GM18499 (cell line): ENCODE measurements at regions not wholly inside any gene's neighbourhood (a gene's known extent, or its start where the extent isn't known, plus 50 kb on each side); places are given as distances from the start of the nearest gene placed in this dataset.

Source experiments
- ATAC-seq: cut with Tn5 transposase; IDR thresholded peaks from one replicate; pipeline ENCODE4 v1.9.1; 2021; ENCODE audit warnings: moderate number of reproducible peaks; ENCODE audit not compliant: insufficient read depth, unreplicated experiment

DNA sequence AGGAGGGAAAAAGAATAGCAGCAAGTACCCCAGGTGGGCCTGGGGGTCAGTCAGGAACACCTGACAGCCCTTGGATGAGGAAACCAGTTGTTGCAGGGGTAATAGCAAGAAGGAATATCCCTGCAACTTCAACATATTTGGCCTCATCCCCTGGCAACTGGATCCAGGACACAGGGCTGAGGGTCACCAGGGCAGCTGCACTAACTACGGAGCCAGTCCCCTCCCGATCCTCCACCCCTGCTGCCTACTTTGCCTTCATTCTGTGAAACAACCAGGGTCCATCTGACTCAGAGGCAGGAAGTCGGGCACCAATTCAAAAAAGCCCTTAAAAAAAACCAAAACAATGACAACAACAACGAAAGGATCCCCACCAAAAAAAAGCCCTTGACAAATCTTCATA, 52.9 kb downstream of the FRMPD3 start:
- no peak for ATAC-seq

DNA sequence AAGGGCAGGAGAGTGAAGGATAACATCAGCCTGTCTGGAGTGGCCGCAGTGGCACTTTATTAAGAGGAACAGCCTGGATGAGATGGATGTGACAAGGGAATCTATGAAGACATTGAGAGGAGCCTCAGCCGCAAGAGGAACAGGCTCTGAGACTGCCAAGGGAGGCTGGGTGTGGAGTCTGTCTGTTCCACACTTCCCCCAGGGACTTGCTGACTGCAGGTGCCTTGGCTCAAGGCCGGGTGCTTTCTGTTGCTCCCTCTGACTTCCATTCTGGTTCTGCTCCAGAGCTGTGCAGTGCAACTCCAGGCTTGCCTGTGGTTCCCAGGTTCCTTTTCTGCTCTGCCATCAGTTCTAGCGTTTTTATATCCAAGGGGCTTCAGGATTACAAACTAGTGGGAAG, 54.6 kb downstream of the FRMPD3 start:
- no peak for ATAC-seq

DNA sequence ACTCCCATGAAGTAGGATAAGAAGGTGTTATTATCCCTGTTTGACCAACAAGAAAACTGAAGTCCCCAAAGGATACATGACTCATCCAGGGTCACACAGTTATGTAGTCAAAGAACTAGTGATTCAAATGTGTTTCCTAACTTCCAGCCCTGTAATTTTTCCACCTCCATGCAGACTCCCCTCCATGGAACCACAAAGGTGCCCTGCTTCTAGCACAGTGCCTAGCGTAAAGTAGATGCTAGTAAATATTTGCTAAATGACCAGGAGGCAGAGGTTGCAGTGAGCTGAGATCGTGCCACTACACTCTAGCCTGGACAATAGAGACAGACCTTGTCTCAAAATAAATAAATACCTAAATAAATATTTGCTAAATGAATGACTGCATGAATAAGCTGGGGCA, 55.8 kb downstream of the FRMPD3 start:
- no peak for ATAC-seq

DNA sequence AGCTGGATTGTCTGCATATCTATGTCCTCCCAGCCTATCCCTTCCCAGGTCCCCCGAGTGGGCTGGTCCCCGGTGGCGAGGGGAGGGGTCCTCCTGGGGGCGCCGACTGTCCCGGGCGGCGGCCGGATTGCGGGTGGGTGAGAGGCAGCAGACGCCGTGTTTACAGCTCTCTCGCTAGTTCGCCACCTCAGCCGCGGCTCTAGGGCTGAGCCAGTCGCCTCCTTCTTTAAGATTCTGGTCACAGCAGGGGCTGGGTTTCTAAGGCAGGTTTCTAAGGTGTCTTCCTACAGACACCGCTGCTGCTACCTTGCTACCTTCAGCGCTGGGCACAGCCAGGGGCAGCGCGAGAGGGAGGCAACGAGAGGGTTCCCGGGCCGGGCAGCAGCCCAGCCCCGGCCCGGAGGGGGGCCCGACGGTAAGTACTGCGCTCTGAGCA, 57.2 kb downstream of the FRMPD3 start:
- no peak for ATAC-seq

DNA sequence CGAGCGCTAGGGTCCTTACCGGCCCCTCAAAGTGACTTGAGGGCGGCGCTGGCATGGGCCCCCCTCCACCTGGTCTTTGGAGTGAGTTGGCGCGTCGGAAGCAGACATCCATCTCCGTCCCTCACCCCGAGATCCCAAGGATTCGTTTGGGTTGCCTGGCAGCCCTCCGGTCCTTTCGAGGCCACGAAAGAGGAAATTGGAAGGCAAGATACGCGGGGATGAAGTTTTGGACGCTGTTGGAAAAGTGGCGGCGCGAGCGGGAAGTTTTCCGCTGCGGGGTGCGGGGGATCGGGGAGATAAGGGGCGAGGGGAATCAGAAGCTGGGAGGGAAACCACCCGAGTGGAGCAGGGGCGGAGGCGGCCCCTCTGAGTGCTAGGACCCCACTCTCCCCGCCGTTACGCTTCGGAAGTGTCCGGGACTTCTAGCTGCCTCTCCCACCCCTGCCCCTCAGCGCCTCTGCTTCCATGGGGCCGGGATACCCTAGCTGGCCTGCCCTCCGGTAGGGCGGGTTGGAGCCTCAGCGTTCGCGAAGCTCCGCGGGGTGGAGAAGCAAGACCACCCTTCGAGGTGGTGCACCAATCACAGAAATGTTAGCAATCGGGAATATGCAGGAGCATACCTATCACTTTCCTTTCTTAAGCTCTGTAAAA, 57.8 kb downstream of the FRMPD3 start:
- no peak for ATAC-seq

DNA sequence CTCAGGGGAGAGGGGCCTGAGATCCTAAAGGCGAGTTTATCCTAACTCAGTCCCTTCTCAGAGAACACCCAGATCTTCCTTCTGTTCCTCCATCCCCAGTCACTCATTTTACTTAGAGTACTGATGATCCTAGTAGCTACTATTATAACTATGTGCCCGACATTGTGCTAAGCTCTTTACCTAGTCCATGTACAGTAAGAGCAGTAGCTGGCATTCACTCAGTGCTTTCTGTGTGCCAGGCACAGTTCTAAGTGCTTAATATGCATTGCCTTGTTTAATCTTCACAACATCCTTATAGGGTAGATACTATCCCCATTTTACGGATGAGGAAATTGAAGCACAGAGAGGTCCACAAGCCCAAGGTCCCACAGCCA, 58.3 kb downstream of the FRMPD3 start:
- ATAC-seq, result no peak

DNA sequence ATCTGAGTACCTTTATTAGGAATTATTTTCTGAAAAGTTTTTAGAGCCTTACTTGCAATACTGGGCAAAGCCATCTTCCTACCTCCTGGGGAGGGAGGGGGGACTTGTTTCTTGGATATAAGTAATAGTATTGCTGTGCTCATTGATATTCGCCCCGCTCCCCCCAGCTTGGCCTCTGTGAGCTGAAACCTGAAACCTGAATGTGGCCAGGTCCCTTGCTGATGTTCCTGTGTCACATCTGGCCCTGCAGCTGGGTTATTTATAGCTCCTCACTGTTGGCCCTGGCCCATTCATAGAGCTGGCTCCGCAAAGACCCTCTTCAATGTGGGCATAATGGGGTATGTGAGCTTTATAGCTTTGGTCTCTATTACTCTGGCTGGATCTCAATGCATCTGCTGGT, 59.5 kb downstream of the FRMPD3 start:
- no peak for ATAC-seq

DNA sequence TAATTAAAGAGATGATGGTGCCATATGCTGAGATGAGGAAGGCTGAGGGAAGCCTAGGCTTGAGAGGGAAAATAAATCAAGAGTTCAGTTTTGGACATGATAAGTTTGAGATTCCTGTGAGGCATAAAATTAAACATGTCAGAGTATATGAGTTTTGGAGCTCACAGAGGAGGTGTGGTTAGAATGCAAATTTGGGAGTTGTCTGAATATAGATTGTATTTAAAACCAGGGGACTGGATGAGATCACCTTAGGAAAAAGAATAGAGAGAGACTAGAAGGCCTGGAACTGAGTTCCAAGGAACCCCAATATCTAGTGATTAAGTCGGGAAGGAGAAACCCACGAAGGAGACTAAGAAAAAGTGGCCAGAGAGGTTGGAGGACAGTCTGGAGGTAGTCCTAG, 65.5 kb downstream of the FRMPD3 start:
- ATAC-seq, result no peak

DNA sequence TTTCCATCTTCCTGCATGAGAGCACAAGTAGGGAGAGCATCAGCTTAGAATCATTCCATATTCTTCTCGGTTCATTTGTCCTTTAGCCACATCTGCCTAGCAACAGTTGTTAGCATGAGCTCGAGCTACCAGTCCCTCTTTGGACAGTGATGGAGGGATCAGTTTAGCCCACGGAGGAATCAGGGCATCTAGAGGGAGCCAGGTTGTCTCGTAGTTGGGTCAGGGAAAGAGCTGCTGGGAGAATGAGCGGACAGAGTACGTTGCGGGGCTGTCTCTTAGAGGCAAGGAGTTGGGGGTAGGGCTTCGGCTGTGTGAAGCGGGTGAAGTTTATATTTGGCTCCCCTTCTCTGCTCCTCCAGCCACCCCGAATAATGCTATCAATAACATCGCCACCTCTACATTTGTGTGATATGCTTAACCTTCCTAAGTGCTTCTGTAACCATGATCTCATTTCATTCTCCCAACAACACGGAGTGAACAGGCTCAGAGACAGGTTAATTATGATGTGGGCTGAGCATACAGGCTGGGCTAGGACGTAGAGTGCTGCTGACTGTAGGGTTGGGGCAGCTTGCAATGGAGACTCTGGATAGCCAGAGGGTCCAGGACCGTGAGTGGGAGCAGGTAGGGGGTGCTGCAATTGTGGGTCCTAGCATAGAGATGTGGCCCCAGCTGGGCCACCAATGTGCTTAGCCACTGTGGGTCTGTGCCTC, 72.6 kb downstream of the FRMPD3 start:
- ATAC-seq, result no peak

DNA sequence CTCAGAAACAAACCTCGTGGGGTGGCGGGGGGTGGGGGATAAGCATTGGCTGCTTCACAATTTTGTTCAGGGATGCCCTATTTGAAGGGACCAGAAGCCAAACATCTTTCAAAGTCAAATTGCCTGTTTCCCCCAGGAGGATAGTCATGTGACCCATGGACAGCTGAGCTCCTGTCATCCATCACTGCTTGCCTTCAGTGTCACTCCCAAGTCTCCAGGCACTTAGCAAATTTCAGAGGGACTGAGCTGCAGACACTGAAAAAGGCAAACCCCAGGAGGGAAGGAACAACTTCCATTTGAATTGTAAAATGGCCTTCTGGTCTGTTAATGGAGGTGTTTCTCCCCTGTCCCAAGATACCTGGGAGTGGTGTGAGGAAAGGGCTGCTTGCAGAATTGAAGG, 73.4 kb downstream of the FRMPD3 start:
- no peak for ATAC-seq

DNA sequence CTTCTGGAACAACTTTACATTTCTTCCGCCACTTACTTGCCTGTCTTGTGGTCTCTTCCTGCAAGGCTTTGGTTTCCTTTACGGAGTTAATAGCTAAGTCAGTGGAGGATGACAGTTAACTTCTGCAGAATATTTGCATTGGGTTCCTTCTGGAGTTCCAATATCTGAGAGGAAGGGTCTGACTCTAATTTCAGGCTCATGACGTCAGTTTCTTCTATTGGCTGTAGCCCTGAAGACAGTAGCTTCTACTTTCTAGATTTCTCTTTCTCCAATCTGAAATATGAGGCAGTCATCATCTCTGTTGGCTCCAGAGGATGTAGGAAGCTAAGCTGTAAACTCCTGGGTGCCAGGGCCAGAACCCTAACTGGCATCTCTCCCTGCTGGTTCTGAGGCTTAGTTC, 76.7 kb downstream of the FRMPD3 start:
- ATAC-seq, result no peak

DNA sequence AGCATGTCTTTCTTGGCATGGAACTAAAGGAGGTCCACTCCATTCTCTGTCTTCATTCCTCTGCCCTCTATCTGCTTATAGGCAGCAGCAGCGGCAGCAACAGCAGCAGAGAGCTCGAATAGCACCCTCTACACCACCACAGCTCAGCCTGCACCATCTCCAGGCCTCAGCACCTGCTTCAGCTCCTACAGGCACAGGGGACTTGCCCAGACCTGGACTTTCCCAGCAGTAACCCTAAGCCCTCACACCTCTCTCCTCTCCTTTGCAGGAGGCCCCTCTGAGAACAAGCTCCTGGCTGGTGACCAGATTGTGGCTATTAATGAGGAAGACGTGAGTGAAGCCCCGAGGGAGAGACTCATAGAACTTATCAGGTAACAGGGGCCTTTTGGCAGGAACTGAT, 80.7 kb downstream of the FRMPD3 start:
- no peak for ATAC-seq

DNA sequence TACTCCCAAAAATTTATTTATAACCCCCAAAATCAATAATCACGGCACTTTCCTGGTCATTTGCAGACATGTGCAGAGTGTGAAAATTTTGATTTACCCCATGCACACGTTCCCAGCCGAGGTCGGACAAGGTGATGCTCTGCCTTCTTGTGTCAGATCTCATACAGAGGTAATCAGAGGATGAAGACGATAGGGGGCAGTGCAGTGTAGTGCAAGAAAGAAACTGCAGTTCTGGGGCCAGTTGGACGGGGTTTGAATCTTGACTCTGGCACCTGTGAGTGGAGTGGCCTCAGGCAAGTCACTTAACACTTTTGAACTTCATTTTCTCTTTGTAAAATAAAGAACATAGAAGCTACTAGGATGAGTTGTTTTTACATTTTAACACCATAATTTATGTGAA, 88.4 kb downstream of the FRMPD3 start:
- ATAC-seq, result no peak

DNA sequence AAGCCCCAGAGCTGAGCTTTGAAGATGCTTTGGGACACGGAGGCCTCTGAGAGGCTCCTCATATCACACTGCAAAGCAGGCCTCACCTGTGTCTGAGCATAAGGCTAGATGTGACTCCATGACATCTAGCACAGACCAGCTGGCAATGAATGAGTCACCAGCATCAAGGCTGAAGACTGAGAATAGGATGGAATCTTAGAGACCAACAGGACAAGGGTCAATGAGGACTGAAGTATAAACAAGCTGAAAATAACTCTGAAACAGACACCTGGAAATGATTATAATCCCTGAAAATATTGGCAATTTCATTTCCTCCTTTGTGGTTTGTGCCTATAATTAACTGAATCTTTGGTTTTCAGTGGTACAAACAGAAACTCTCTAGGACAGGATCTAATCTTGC, 87.1 kb upstream of the PRPS1 start:
- no peak for ATAC-seq

DNA sequence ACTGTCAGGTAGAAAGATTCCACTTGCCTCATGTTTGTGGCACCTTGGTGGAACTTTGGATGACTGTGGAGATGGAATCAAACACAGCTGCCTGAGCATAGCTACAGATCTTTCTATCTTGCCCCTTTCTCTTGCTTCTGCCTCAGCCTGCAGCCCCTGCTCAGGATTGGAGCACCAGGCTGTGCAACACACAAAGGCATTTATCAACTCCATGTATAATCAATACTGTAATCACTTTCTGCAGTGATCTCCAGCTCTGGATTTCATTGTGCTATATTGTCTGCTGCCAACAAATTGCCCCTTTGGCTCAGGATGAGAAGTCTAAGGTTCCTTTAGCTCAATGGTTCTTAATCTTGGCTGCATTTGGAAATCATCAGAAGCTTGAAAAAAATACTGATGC, 86.3 kb upstream of the PRPS1 start:
- no peak for ATAC-seq

DNA sequence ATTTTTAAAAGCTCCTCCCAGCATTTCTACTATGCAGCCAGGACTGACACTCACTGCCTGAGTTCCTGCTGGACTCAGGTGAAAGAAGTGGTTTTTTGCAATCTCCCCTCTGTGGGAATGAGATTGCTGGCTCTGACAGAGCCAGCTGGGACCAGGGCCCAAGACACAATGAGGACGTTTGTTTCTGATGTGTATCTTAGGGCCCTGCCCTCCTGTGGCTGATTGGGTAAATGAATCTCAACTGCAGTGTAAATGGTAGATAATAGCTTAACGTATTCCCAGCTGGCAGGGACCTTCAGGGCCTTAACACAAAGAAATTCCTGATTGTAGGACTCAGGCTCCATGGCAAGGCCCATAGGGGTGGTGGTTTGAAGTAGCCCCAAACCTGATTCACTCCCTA, 85.8 kb upstream of the PRPS1 start:
- ATAC-seq, result no peak

DNA sequence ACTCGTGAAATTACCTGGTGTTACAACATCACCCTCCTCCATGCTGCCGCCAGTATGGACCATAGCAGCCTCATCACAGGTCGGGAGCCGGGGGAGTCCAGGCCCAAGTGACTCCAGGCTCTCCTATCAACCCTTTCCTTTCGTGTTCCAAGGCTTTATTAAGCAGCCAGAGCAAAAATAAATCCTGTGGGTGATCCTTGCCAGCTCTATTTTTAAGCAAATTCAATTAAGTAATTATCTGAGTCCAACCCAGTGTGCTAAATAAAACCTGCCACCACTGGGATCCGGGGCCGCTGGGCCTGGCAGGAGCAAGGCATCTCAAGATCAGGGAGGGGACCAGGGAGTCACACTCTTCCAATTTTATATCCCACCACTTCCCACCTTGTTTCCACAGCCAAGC, 80.7 kb upstream of the PRPS1 start:
- ATAC-seq, result no peak

DNA sequence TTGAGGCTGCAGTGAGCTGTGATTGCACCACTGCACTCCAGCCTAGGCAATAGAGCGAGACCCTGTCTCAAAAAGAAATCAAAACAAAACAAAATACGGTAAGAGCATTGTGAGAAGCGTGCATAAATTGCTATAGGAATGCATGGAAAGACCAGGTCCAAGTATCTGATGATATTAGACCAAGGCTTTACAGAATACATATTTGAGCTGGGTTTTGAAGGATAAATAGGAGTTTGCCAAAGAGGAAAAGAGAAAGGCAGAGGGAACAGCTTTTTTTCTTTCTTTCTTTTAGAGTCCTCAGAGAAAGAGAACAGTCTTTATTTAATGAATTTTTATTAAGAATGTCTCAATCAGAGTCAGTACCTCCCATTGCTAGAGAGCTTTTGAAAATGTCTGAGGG, 79.5 kb upstream of the PRPS1 start:
- no peak for ATAC-seq

DNA sequence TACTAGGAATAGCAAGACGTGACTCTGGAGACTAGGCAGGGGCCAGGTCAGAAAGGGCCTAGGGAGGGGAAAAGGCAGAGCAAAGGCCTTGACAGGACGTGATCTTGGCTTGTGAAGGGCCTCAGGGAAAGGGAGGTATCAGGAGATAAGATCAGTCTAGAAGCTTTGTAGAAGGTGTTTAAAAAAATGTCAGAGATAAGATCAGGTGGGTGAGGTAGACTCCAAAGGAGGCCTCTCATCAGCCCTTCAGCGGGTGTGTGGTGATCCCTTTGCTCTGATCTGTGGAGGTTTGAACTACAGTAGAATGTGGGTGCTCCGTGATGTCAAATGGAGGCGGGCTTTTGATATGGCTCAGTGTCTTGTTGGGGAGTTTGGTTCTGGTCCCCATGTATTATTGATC, 78.8 kb upstream of the PRPS1 start:
- ATAC-seq, result no peak

DNA sequence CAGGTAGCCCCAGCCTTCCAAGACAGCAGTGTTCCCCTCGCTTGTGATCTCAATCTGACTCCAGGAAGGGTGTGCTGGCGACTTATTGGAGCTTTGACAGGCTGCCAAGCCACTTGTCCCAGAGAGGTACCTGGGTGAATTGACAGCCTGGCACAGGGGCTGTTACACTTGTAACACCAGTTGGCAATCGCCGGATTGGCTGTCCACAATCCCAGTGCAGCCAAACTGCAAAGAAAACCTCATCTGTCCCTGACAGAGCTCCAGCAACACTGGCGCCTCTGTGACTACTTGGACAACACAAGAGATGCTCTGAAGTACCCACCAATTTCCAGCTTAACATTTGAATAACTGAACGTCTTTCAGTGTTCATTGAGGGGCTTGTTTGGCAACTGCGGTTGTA, 76.8 kb upstream of the PRPS1 start:
- ATAC-seq, result no peak

DNA sequence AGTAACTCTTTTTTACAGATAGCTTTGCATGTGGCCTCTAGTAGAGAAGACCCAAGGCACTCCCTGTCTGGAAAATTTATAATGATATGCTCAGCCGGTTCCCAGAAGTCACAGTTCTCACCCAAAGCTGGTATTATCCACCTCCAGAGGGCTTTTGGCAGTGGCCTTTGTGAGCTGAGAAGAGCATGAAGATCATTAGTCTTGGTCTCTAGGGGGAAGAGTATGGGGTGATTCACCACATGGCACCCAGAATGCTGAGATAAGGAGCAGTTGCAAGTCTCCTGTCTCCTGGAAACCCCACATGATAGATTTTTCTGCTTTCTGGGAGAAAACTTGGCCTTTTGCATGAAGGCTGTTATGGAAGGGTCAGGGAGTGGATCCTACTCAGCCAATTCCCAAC, 75.4 kb upstream of the PRPS1 start:
- no peak for ATAC-seq

DNA sequence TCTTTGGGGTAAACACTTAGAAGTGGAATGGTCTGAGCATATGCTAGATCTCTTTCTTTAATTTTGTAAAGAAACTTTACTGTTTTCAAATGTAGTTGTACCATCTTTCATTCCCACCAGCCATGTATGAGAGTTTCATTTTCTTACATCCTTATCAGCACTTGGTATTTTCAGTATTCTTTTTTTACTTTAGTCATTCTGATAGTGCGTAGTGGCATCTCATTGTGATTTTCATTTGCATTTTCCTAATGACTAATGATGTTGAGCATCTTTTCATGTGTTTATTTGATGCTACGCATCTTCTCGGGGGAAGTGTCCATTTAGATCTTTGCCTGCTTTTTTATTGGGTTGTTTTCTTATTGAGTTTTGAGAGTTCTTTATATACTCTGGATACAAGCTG, 71.3 kb upstream of the PRPS1 start:
- ATAC-seq, result no peak
